ENCODE measurements at regions not wholly inside any gene's neighbourhood (a gene's known extent, or its start where the extent isn't known, plus 50 kb on each side); places are given as distances from the start of the nearest gene placed in this dataset.
"Not testable (repeated sequence)": the region's sequence is repeated elsewhere in the genome, so short reads cannot be mapped to it uniquely, and the experiment has no call there.

DNA sequence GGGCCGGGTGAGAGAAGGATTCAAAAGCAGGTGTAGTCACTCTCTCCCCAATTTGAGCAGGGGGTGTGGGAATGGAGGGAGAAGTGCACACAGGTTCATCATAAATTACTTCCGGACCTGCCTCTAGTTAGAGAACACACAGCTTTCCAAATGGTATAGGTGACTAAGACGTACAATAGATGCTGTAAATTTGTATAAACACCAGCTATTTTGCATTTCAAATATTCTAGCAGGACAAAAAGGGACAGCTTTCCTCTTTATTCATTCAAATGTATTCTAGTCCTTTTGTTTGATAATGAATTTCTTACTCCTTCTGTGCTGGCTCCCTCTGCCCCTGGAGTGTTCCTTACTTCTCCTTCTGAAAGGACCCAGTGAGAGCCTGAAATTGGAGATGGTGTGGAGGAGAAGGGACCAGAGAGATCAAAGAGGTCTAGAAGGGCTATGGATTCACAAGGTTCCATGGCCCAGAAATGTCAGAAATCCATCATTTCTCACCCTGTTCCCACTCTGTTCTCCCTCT lies 53.2 kb upstream of the SH3BP4 start:
- H3K4me3 Mint-ChIP-seq, result no peak overlapping the region
- peaks cover 0 to 9% of the 10 kb centered on the region in 2 donors for H3K27me3 Mint-ChIP-seq (ENCODE audit: low read depth in 2 of 2)
- H3K27ac Mint-ChIP-seq, result no peak overlapping the region
- Histone ChIP-seq H3K36me3 (ENCODE audit: control insufficient read depth, insufficient read depth, low read length) (no peaks in the 10 kb centered on the region), H3K4me1 (ENCODE audit: control insufficient read depth, insufficient read depth, low read length) (no peaks in the 10 kb centered on the region), H3K4me3 (ENCODE audit: low read length) (no peak overlapping the region), H3K9me3 (ENCODE audit: control insufficient read depth, insufficient read depth, low read length) (no peaks in the 10 kb centered on the region), H3K27ac (ENCODE audit: low read length) (no peak overlapping the region), H3K27me3 (ENCODE audit: control insufficient read depth, insufficient read depth, low read length) (no peaks in the 10 kb centered on the region)
- H3K4me1 Mint-ChIP-seq, result no peaks in the 10 kb centered on the region
- TF ChIP-seq, protein P1, sequence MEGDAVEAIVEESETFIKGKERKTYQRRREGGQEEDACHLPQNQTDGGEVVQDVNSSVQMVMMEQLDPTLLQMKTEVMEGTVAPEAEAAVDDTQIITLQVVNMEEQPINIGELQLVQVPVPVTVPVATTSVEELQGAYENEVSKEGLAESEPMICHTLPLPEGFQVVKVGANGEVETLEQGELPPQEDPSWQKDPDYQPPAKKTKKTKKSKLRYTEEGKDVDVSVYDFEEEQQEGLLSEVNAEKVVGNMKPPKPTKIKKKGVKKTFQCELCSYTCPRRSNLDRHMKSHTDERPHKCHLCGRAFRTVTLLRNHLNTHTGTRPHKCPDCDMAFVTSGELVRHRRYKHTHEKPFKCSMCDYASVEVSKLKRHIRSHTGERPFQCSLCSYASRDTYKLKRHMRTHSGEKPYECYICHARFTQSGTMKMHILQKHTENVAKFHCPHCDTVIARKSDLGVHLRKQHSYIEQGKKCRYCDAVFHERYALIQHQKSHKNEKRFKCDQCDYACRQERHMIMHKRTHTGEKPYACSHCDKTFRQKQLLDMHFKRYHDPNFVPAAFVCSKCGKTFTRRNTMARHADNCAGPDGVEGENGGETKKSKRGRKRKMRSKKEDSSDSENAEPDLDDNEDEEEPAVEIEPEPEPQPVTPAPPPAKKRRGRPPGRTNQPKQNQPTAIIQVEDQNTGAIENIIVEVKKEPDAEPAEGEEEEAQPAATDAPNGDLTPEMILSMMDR (IDR thresholded peaks at IDR 0.05), result no peak
- intact Hi-C loops (cut with micrococcal nuclease), result no loop called here
- DNase-seq (no peak), ATAC-seq (no peak)
- no peaks in the 10 kb centered on the region for H3K36me3 Mint-ChIP-seq
- no peaks in the 10 kb centered on the region for H3K9me3 Mint-ChIP-seq
- 100% methylated on average over 1 of the region's 3 CpGs for WGBS (ENCODE audit: insufficient coverage)

DNA sequence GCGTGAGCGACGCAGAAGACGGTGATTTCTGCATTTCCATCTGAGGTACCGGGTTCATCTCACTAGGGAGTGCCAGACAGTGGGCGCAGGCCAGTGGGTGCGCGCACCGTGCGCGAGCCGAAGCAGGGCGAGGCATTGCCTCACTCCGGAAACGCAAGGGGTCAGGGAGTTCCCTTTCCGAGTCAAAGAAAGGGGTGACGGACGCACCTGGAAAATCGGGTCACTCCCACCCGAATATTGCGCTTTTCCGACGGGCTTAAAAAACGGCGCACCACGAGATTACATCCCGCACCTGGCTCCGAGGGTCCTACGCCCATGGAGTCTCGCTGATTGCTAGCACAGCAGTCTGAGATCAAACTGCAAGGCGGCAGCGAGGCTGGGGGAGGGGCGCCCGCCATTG lies 63.4 kb upstream of the SH3BP4 start:
- intact Hi-C loops (cut with micrococcal nuclease); DNase-seq; H3K27me3 Mint-ChIP-seq (ENCODE audit: low read depth in 2 of 2); H3K9me3 ChIP-seq (ENCODE audit: control insufficient read depth, insufficient read depth, low read length); H3K36me3 Mint-ChIP-seq; H3K27ac ChIP-seq (ENCODE audit: low read length); H3K4me1 Mint-ChIP-seq; H3K4me1 ChIP-seq (ENCODE audit: control insufficient read depth, insufficient read depth, low read length); H3K27me3 ChIP-seq (ENCODE audit: control insufficient read depth, insufficient read depth, low read length); ATAC-seq; H3K27ac Mint-ChIP-seq; H3K9me3 Mint-ChIP-seq; H3K36me3 ChIP-seq (ENCODE audit: control insufficient read depth, insufficient read depth, low read length); H3K4me3 ChIP-seq (ENCODE audit: low read length): not testable (repeated sequence)
- 82% methylated on average over 16 of the region's 34 CpGs for WGBS (ENCODE audit: insufficient coverage)
- peak overlapping the region; percentile 45 for H3K4me3 Mint-ChIP-seq

DNA sequence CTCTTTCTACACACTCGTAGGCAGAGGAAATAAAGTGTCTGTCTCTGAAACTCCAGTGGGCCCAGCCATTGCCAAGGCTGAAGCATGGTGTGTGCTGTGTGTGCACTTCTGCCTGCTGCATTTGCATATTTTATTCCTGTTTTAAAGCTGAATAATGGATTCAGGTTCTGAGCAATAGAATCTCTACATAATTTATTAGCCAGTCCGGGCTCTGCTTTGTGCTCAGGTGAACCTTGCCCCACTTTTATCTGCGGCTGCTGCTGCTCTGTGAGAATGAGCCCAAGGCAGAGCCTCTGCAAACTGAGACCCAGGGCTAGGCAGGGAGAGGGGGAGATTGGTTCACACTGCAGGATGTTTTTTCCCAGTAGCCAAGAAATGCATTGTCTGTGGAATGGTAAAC lies 64.6 kb upstream of the SH3BP4 start:
- intact Hi-C loops (cut with micrococcal nuclease), result no loop called here
- peaks cover 3% of the 10 kb centered on the region for H3K27me3 ChIP-seq (ENCODE audit: control insufficient read depth, insufficient read depth, low read length)
- Mint-ChIP-seq H3K27ac (no peak overlapping the region), H3K27me3 (ENCODE audit: low read depth in 2 of 2) (peaks cover 0 to 3% of the 10 kb centered on the region in 2 donors), H3K36me3 (no peaks in the 10 kb centered on the region), H3K9me3 (no peaks in the 10 kb centered on the region), H3K4me3 (no peak overlapping the region), H3K4me1 (no peaks in the 10 kb centered on the region)
- 95% methylated on average over 3 of the region's 3 CpGs for WGBS (ENCODE audit: insufficient coverage)
- H3K9me3 ChIP-seq (ENCODE audit: control insufficient read depth, insufficient read depth, low read length), result no peaks in the 10 kb centered on the region
- no peak overlapping the region for H3K27ac ChIP-seq (ENCODE audit: low read length)
- TF ChIP-seq, protein P1 (IDR thresholded peaks at IDR 0.05), result no peak
- DNase-seq (no peak), ATAC-seq (no peak)
- H3K4me3 ChIP-seq (ENCODE audit: low read length), result no peak overlapping the region
- H3K4me1 ChIP-seq (ENCODE audit: control insufficient read depth, insufficient read depth, low read length), result no peaks in the 10 kb centered on the region
- H3K36me3 ChIP-seq (ENCODE audit: control insufficient read depth, insufficient read depth, low read length), result no peaks in the 10 kb centered on the region

DNA sequence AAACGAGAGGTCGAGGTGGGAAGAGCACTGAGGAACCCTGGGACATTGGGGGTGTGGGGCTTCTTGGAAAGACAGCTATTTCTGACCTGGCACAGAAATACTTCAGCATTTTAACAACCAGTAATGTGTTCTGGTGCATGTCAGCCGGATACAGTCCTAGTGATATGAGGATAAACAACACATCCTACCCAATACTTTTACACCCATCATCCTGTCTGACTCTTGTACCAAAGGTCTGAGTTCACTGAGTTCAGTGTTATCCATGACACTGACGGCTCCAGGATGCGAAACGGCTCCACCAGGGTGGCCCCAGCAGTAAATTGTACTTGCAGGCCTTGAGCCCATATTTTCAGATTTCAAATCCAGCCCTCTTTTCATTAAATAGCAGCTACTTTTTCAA lies 65.9 kb upstream of the SH3BP4 start:
- Histone ChIP-seq H3K36me3 (ENCODE audit: control insufficient read depth, insufficient read depth, low read length) (no peaks in the 10 kb centered on the region), H3K27ac (ENCODE audit: low read length) (no peak overlapping the region), H3K27me3 (ENCODE audit: control insufficient read depth, insufficient read depth, low read length) (peaks cover 3% of the 10 kb centered on the region), H3K4me1 (ENCODE audit: control insufficient read depth, insufficient read depth, low read length) (no peaks in the 10 kb centered on the region), H3K4me3 (ENCODE audit: low read length) (no peak overlapping the region), H3K9me3 (ENCODE audit: control insufficient read depth, insufficient read depth, low read length) (no peaks in the 10 kb centered on the region)
- ATAC-seq (no peak), DNase-seq (no peak)
- no peak overlapping the region for H3K4me3 Mint-ChIP-seq
- H3K4me1 Mint-ChIP-seq, result no peaks in the 10 kb centered on the region
- H3K27ac Mint-ChIP-seq, result no peak overlapping the region
- intact Hi-C loops (cut with micrococcal nuclease), result no loop called here
- no peaks in the 10 kb centered on the region for H3K9me3 Mint-ChIP-seq
- WGBS (ENCODE audit: insufficient coverage), result 83% methylated on average over 6 of the region's 6 CpGs
- peaks cover 0 to 3% of the 10 kb centered on the region in 2 donors for H3K27me3 Mint-ChIP-seq (ENCODE audit: low read depth in 2 of 2)
- no peaks in the 10 kb centered on the region for H3K36me3 Mint-ChIP-seq
- TF ChIP-seq, protein P1 (IDR thresholded peaks at IDR 0.05), result no peak

Data from natural killer cell (primary cell).